Endothelial cell of umbilical vein (primary cell): ENCODE measurements at regions not wholly inside any gene's neighbourhood (a gene's known extent, or its start where the extent isn't known, plus 50 kb on each side); places are given as distances from the start of the nearest gene placed in this dataset.

Source experiments
- MAX ChIP-seq: IDR thresholded peaks from 2 replicates; pipeline ENCODE4 v1.6.1; 2011; ENCODE audit not compliant: insufficient read depth, insufficient read length
- POLR2AphosphoS5 ChIP-seq: IDR thresholded peaks from 2 replicates; pipeline ENCODE4 v1.6.1; 2012; ENCODE audit warnings: low read depth, mild to moderate bottlenecking, control low read depth, low read length, moderate library complexity; ENCODE audit not compliant: insufficient read depth
- TF ChIP-seq, protein P1 (sequence below), 2 donors: IDR thresholded peaks; 1 replicate in 1 of 2; 2 replicates in 1 of 2; pipeline ENCODE4 v1.5.1; 2011; ENCODE audit warnings: low read length in 2 of 2, mild to moderate bottlenecking in 2 of 2, moderate library complexity in 2 of 2, control low read depth in 1 of 2, inconsistent platforms in 1 of 2, low read depth in 1 of 2; ENCODE audit not compliant: insufficient read depth in 1 of 2; ENCODE audit errors: extremely low read depth in 1 of 2

- TF ChIP-seq, protein P1, sequence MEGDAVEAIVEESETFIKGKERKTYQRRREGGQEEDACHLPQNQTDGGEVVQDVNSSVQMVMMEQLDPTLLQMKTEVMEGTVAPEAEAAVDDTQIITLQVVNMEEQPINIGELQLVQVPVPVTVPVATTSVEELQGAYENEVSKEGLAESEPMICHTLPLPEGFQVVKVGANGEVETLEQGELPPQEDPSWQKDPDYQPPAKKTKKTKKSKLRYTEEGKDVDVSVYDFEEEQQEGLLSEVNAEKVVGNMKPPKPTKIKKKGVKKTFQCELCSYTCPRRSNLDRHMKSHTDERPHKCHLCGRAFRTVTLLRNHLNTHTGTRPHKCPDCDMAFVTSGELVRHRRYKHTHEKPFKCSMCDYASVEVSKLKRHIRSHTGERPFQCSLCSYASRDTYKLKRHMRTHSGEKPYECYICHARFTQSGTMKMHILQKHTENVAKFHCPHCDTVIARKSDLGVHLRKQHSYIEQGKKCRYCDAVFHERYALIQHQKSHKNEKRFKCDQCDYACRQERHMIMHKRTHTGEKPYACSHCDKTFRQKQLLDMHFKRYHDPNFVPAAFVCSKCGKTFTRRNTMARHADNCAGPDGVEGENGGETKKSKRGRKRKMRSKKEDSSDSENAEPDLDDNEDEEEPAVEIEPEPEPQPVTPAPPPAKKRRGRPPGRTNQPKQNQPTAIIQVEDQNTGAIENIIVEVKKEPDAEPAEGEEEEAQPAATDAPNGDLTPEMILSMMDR (IDR thresholded peaks at IDR 0.05; ENCODE audit: extremely low read depth in 1 of 2, insufficient read depth in 1 of 2, low read depth in 1 of 2, low read length in 2 of 2), result no peak
- TF ChIP-seq POLR2AphosphoS5 (no peak), MAX (no peak)
These were observed 121.5 kb upstream of the DPP6 start for GRCh38 chr7:153930696-153931095.
